ENCODE measurements at regions not wholly inside any gene's neighbourhood (a gene's known extent, or its start where the extent isn't known, plus 50 kb on each side); places are given as distances from the start of the nearest gene placed in this dataset.

- TF ChIP-seq CTCF (IDR thresholded peaks at IDR 0.05) (no peak), POLR2A (IDR thresholded peaks at IDR 0.05) (no peak)
Observed at GRCh38 chrX:123083924-123084323, 100.2 kb upstream of the GRIA3 start.

Data from testis (tissue), 2 donors.